ENCODE measurements at regions not wholly inside any gene's neighbourhood (a gene's known extent, or its start where the extent isn't known, plus 50 kb on each side); places are given as distances from the start of the nearest gene placed in this dataset.

DNA sequence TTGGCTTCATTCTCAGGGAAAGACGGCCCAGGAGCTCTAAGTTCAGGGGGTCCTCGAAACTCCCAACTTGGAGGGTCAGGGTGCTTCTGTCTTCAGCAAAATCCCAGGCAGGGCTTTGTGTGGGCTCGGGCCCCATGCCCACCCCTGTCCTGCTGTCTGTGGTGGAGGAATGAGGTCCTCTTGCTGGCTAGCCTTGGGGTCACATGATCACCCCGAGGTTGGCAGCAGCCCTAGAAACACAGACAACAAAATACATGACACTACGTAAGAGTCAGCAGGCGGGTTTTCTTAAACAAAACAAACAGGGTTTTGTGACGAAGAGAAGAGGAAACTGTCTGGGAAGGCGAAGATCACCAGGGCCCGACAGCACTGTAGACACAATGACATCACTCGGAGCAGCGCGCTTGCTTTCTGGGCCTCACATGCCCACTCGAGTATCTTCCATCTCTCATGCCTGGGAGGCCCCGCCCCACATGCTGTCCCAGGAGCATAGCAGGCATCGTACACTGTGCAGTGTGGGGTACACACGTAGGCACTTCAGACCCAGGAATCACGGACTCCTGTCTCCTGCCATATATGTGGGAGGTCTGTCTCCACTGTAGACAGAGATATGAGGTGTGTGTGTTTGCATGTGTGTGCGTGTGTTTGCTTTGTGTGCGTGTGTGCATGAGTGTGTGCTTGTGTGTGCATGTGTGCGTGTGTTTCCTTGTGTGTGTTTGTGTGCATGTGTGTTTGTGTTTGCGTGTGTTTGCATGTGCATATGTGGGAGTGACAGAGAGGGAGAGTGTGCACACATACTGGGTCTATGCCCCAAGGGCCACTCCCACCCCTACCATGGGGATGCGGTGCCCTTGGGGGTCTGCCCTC is 94.7 kb downstream of the SIK1 start:
- no peak for TF ChIP-seq GATA3 (IDR thresholded peaks at IDR 0.05; ENCODE audit: low read depth, low read length)
- TF ChIP-seq GATA2 (IDR thresholded peaks at IDR 0.05; ENCODE audit: low read depth, low read length) = no peak

DNA sequence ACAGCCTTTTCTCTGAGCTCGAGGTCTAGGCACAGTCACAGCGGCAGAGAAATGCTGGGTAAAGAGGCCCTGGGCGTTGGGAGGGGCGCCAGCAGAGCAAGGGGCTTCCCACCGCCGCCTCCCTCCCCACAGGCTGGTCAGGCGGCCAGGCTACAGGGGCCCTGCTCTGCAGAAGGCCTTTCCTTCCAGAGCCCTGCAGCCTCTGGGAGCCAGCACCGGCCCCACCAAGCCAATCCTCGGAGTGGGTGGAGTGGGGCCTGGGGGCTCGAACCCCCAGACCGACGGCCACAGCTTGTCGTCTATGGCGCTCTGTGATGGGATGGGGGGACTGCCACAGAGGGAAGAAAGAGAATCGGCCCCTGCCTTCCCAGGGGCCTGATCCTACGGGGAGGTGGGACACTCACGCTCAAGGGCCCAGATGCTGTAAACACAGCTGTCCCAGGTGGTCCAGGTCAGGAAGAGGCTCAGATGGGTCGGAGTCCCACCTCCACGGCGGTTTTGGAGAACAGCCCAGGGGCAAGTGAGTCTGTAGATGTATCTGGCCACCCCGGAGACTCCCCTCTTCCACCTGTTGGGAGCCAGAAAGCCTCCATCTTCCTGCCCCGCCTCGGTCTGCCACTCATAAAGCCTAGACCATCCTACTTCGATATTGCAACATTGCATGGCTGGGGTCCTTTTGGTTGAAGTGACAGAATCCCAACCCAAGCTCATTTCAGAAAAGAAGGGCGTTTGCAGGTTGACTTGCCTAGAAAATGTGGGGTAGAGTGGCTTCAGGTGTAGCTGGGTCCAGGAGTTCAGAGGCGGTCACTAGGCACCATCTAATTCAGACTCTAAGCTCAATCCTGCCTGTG is 95.6 kb downstream of the SIK1 start:
- TF ChIP-seq GATA3 (IDR thresholded peaks at IDR 0.05; ENCODE audit: low read depth, low read length) (no peak), GATA2 (IDR thresholded peaks at IDR 0.05; ENCODE audit: low read depth, low read length) (no peak)

DNA sequence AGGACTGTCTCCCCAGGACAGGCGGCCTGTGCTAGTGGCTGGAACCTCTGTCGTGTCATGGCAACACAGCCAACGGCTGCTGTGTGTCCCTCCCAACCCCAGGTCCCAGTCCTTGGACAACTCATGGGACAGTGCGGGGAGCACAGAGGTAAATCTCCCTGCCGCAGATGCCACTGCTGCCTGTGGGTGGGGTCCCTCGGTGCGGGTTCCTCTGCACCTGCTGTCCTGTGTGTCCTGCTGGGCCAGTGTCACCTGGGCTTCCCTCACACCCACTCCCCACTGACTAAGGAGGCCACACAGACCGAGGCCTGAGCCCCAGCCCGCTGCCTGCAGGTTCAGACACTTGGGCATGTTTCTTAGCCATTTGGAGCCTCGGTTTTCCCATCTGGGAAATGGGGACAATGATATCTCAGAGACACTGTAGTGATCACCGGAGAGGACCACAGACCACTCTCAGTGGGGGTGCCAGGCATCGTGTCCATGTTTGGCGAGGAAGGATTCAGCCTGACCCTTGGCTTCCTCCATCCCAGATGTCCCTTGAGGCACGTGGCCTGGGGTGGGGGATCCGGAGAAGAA is 96.5 kb downstream of the SIK1 start:
- TF ChIP-seq GATA2 (IDR thresholded peaks at IDR 0.05; ENCODE audit: low read depth, low read length) (no peak), GATA3 (IDR thresholded peaks at IDR 0.05; ENCODE audit: low read depth, low read length) (no peak)

DNA sequence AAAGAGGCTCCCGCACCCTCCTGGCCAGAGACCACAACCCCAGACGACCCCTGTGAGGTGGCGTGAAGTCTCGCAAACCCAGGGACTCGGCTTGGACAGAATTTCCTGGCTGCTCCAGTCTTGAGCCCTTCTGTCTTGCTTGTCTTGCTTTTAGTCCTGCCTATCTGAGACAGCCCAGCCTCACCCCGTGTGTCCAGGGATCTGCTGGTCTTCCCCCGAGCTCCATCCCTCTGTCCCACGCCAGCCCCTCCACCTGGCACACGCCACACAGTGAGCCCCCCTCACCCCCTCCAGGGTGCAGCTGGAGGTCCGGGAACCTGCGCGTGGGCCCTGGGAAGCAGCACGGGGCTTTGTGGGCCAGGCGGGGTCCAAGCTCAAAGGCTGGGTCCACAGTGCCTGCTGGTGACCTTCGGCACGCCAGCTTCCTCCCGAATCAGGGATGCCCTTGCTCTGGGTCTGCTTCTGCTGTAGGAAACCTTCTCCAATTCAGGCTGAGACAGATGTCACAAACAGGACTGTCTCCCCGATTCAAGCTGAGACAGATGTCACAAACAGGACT is 97.1 kb downstream of the SIK1 start:
- TF ChIP-seq GATA2 (IDR thresholded peaks at IDR 0.05; ENCODE audit: low read depth, low read length) = no peak
- no peak for TF ChIP-seq GATA3 (IDR thresholded peaks at IDR 0.05; ENCODE audit: low read depth, low read length)

DNA sequence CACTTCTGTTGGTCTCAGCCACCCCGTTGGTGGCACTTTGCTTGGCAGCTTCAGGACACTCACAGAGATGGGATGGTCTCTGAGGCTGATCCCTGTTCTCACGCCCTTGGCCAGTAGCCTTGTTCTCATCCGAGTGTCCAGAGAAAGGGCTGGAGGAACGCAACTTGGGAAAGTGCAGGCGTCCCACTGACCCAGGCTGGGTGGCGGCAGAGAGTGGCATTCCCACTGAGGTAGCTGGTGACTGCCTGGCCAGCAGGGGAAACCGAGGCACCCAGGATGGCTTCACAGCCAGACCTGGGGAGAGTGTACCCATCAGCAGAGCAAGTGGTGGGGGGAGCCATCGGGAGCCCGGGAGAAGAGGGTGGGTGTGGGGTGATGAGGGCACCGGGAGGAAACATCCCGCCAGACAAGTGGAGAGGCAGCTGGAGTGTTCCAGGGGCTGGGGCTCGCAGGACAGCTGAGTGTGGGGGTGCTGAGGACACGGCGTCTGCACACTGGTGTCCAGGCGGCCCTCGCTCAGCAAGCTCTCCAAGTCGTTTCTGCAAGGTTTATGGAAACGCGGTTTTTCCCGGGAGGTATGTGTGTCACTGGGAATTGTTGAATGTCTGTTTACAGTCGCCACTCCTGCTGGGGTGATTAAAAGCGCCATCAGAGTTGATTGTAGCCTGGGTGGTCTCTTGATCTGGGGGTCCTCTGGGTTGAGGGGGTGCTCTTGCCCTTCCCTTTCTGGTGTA is 97.8 kb downstream of the SIK1 start:
- TF ChIP-seq GATA3 (IDR thresholded peaks at IDR 0.05; ENCODE audit: low read depth, low read length) = no peak
- no peak for TF ChIP-seq GATA2 (IDR thresholded peaks at IDR 0.05; ENCODE audit: low read depth, low read length)

DNA sequence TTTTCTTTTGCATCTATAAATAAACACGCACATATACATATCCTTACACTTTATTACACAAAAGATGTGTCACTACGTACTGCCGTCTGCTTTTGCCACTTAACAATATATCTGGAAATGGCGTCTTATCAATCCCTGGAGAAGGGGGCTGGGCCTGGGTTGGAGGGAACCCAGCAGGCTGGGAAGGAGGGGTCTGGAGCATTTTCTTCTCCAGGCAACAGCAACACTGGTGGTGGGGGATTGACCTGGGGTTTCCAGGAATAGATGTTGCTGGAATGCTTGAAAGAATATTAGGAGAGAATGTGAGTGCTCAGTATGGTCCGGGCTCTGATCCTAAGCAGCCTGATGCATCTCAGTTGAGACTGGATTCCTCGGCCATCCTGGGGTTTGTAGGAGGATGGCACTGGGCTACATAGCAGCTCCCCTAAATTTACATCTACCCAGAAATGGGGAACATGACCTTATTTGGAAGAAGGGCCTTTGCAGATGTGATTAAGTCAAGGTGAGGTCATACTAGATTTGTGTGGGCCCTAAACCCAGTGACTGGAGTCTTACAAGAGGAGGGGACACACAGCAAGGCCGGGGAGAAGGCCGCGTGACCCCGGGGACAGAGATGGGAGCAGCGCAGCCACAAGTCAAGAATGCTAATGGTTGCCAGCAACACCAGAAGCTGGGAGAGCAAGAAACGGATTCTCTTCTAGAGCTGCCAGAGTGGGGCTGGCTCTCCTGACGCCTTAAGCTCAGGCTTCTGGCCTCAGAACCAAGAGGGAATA is 98.6 kb downstream of the SIK1 start:
- no peak for TF ChIP-seq GATA2 (IDR thresholded peaks at IDR 0.05; ENCODE audit: low read depth, low read length)

DNA sequence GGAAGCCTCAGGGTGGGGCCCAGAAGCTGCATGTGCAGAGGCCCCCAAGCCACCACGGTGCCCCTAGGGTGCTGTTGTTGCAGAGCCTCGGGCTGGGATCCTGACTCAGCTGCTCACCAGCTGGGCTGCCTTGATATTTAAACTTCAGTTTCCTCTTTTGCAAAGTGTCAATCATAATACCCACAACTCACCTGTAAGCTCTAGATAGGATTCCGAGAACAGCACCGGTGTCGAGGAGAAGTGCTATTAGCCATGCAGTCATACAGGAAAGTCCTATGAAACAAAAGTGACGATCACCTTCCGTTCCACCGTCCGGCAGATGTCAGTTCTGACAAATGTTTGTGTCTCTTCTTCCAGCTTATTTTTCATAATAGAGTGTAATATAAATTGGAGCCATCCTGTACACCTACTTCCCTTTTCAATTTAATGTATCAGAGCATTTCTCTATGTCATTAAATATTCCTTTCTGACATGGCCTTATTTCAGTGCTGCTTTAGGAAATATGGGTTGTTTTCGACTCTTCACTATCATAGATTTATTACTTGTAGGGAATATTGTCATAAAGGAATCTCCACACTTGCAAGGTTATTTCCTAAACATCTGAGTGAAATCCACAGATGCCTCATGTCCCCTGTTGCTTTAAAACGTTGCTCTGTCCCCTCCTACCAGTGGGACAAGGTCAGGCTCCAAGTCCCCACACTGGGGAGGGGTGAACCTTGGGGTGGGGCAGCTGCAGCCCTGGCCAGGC is 100.8 kb downstream of the SIK1 start:
- no peak for TF ChIP-seq GATA3 (IDR thresholded peaks at IDR 0.05; ENCODE audit: low read depth, low read length)
- TF ChIP-seq GATA2 (IDR thresholded peaks at IDR 0.05; ENCODE audit: low read depth, low read length) = no peak

DNA sequence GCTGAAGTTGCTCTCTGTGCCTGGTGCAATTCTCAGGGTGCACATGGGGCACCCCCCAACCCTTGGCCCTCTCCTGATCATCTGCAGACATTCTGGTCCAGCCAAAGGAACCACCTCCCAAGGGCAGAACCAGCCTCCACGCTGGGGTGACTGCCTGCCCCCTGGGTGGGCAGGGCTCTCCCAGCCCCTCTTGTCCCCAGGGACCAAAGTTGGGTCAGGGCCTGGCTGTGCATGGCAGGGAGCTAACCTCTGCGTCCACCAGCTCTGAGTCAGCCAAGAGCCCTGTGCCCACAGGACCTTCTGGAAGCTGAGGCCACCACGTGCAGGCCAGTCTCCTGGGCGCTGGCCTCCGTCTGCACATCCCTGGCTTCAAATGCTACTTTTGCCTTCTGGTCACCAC is 101.9 kb downstream of the SIK1 start:
- TF ChIP-seq GATA2 (IDR thresholded peaks at IDR 0.05; ENCODE audit: low read depth, low read length) (no peak), GATA3 (IDR thresholded peaks at IDR 0.05; ENCODE audit: low read depth, low read length) (no peak)

DNA sequence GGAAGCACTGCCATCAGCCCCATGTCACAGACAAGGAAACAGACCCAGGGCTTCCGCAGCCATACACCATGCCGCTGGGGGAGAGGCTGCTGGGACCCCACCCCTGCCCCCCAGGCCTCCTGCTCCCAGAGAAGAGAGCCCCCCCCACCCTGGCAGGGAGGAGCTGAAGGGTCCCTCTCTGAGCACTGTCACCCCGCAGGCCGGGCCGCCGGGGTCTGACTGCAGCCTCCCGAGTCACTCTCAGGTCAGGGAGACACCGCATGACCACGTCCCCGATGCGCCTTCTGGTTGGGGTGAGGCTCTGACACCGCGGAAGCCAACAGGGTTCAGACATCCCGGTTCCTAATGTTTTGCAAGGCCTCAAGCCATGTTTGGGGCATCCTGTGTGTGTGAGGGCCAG is 102.3 kb downstream of the SIK1 start:
- no peak for TF ChIP-seq GATA2 (IDR thresholded peaks at IDR 0.05; ENCODE audit: low read depth, low read length)
- no peak for TF ChIP-seq GATA3 (IDR thresholded peaks at IDR 0.05; ENCODE audit: low read depth, low read length)

DNA sequence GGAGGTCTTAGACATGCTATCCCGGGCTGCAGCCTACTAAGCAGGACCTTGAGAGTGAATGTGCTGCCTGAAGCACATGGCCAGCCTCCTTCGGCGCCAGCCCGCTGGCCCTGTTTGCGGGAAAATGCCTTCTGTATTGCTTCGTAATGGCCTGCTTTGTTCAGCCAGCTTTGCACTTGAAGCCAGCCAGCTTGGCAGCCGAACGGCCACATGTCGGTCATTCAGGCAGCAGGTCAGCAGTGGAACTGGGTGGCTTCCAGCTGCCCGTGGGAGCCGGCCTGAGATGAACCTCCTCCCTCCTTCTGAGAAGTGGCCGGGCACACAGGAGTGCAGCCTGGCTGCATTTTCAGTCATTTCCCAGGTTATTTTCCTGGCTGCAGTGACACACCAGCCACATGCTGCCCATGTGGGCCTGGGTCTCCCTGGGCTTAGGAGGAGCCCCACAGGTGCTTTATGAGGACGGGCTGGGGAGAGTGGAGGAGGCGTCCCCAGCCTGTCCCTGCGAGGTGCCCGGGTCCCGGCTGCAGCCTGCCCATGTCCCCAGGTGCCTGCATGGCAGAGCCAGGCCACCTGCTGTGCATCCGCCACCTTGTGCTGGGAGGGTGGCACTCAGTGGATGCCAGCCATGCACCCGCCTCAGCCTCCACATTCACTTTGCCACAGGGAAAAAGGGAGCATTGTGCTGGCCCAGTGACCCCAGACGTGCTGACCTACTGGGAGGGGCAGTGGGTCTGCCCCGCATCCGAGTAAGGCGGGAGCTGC is 103.5 kb downstream of the SIK1 start:
- TF ChIP-seq GATA3 (IDR thresholded peaks at IDR 0.05; ENCODE audit: low read depth, low read length) (no peak), GATA2 (IDR thresholded peaks at IDR 0.05; ENCODE audit: low read depth, low read length) (no peak)

DNA sequence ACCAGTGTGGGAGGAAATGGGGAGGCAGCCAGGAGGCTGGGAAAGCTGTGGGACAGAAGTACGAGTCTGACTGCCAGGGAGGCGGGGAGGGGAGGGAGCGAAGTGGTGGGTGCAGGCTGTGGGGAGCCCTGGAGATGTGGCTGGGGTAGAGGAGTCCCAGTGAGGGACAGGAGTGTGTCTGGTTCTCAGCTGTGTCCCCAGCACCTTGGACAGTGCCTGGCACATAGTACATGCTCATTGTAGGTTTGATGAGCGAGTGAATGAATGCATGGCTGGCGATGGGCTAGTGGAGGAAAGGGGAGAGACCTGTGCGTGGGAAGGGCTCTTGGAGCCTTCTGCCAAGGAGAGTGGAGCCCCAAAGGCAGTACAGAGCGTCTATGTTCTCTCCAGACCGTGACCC is 104.1 kb downstream of the SIK1 start:
- TF ChIP-seq GATA3 (IDR thresholded peaks at IDR 0.05; ENCODE audit: low read depth, low read length) (no peak), GATA2 (IDR thresholded peaks at IDR 0.05; ENCODE audit: low read depth, low read length) (no peak)

DNA sequence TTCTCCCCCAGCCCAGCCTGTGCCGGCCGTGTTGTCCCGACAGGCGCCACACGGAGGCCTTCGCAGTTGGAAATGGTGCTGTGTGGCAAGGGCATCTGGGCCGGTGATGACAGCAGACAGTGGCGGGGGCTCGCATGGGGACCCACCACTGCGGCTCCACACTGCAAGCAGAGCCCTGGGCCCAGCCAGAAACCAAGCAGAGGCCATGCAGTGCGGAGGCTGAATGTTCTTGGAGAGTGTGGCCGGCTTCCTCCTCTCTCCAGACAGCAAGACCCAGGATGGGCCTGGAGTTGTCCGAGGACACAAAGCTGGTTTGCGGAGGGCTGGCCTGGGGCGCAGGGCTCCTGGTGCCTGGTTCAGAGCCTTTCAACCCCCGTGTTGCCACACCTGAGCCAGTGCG is 104.6 kb downstream of the SIK1 start:
- TF ChIP-seq GATA3 (IDR thresholded peaks at IDR 0.05; ENCODE audit: low read depth, low read length) (no peak), GATA2 (IDR thresholded peaks at IDR 0.05; ENCODE audit: low read depth, low read length) (no peak)
